Body of pancreas (tissue), 4 donors: ENCODE measurements at regions not wholly inside any gene's neighbourhood (a gene's known extent, or its start where the extent isn't known, plus 50 kb on each side); places are given as distances from the start of the nearest gene placed in this dataset.

Source experiments
- ATAC-seq: fragments of 150-250 bp; one replicate; pipeline ENCODE4 v1.9.1; 2016
- DNase-seq, 4 donors: peaks; one replicate each; pipeline ENCODE4 v3.0.0-alpha.2; 2019
- H3K27ac ChIP-seq, 4 donors: fragments of 200-600 bp; sonication (generic); 1 replicate in 3 of 4; 2 replicates in 1 of 4; pipeline versions ENCODE4 v1.5.1 to v1.6.1; 2016 to 2019; ENCODE audit warnings: mild to moderate bottlenecking in 1 of 4, mixed read lengths in 1 of 4, moderate library complexity in 1 of 4
- H3K27me3 ChIP-seq, 2 donors: fragments of 200-600 bp; sonication (generic); one replicate each; pipeline ENCODE4 v1.6.0; 2016; ENCODE audit warnings: mild to moderate bottlenecking in 1 of 2
- H3K36me3 ChIP-seq, 2 donors: fragments of 200-600 bp; sonication (generic); replicated peaks in 1 of 2; 2 replicates each; pipeline ENCODE4 v1.5.1; 2016; ENCODE audit warnings: low read depth in 2 of 2; ENCODE audit not compliant: insufficient read depth in 1 of 2
- H3K4me1 ChIP-seq: fragments of 200-600 bp; sonication (generic); one replicate; pipeline ENCODE4 v1.6.0; 2016
- H3K4me3 ChIP-seq, 2 donors: fragments of 200-600 bp; sonication (generic); 1 replicate in 1 of 2; 2 replicates in 1 of 2; pipeline ENCODE4 v1.5.1; 2016 to 2019
- H3K9me3 ChIP-seq, 3 donors: fragments of 200-600 bp; sonication (generic); 1 replicate in 2 of 3; 2 replicates in 1 of 3; pipeline ENCODE4 v1.5.1; 2016
- POLR2A ChIP-seq, 3 donors: fragments of 450-650 bp; IDR thresholded peaks; one replicate each; pipeline ENCODE4 v1.6.1; 2016; ENCODE audit warnings: antibody characterized with exemption in 3 of 3, mild to moderate bottlenecking in 2 of 3
- WGBS, 2 donors: methylation state at CpG; one replicate each; pipeline ENCODE4 v1.1.5; 2017; 5-methylcytosine and 5-hydroxymethylcytosine counted together
- intact Hi-C: fragments of 100-400 bp; cut with DNase I; formaldehyde crosslinking; loops from one replicate; pipeline ENCODE4 v1.15.1; 2023
- TF ChIP-seq, protein P1 (sequence below), 7 experiments: fragments of 450-650 bp in 4 of 7; fragments of 200-600 bp in 3 of 7; sonication (generic) in 3 of 7; IDR thresholded peaks; one replicate each; pipeline ENCODE4 v1.5.1; 2016 to 2019; ENCODE audit warnings: antibody characterized with exemption in 7 of 7

DNA sequence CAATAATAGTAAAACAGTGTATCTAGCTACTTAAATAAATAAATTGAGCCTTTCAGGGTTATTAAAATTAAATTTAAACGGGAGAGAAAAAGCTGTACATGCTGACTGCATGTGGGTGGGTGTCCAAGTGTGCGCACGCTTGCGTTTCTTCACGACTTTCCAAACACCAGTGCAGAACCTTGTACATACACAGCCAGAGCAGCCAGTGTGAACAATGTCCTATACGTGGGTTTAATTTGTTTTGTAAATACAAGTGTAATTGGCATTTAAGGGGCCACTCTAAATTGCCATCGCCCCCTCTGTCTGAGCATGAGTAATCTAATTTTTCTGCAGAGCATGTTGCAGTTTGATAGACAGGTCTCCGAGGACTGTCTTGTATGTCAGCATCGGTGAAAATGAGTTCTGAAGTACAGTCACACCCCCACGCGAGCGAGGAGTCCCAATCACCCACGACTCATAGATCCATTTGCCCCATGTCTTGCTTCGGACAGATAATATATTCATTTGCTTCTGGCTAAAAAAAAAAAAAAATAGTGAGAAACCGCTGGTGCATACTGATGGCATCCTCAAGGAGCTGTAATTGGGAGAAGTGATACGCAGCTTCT, 121.8 kb upstream of the ARRDC4 start:
- Histone ChIP-seq H3K27ac (no peak overlapping the region), H3K36me3 (no peaks in the 10 kb centered on the region), H3K27me3 (no peaks in the 10 kb centered on the region), H3K9me3 (peaks cover 0 to 6% (median 0%) of the 10 kb centered on the region in 3 donors), H3K4me1 (no peaks in the 10 kb centered on the region), H3K4me3 (no peak overlapping the region)
- intact Hi-C loops, result no loop called here
- TF ChIP-seq, protein P1, sequence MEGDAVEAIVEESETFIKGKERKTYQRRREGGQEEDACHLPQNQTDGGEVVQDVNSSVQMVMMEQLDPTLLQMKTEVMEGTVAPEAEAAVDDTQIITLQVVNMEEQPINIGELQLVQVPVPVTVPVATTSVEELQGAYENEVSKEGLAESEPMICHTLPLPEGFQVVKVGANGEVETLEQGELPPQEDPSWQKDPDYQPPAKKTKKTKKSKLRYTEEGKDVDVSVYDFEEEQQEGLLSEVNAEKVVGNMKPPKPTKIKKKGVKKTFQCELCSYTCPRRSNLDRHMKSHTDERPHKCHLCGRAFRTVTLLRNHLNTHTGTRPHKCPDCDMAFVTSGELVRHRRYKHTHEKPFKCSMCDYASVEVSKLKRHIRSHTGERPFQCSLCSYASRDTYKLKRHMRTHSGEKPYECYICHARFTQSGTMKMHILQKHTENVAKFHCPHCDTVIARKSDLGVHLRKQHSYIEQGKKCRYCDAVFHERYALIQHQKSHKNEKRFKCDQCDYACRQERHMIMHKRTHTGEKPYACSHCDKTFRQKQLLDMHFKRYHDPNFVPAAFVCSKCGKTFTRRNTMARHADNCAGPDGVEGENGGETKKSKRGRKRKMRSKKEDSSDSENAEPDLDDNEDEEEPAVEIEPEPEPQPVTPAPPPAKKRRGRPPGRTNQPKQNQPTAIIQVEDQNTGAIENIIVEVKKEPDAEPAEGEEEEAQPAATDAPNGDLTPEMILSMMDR (IDR thresholded peaks at IDR 0.05), result no peak
- no peak for TF ChIP-seq POLR2A (IDR thresholded peaks at IDR 0.05)
- ATAC-seq (no peak), DNase-seq (no peak)
- WGBS, 2 donors, result 59 to 73% methylated on average over 16 of the region's 16 CpGs

DNA sequence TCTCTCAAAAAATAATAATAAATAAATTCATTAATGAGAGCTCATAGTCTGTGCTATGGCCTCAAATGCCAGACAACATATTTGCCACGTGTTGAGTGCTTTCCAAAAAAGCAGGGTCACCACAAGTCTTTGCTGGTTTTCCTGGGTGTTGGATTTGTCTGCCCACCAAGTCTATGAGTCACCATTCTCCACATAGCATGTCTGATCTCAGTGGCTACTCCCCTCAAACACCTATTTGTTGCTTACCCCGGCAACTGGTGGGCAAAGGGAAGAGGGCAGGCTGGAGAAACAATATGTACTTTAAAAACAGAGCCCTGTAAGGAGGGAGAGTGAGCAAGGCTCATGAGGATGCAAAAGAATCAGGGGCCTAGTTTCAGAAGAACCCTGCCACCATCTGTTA, 120.0 kb upstream of the ARRDC4 start:
- Histone ChIP-seq H3K36me3 (no peaks in the 10 kb centered on the region), H3K4me3 (no peak overlapping the region), H3K9me3 (no peaks in the 10 kb centered on the region), H3K27ac (no peak overlapping the region), H3K4me1 (no peaks in the 10 kb centered on the region), H3K27me3 (no peaks in the 10 kb centered on the region)
- intact Hi-C loops, result no loop called here
- DNase-seq (no peak), ATAC-seq (no peak)
- WGBS, 2 donors, result 74 to 85% methylated on average over 2 of the region's 2 CpGs
- TF ChIP-seq, protein P1 (IDR thresholded peaks at IDR 0.05), result no peak
- TF ChIP-seq POLR2A (IDR thresholded peaks at IDR 0.05), result no peak

DNA sequence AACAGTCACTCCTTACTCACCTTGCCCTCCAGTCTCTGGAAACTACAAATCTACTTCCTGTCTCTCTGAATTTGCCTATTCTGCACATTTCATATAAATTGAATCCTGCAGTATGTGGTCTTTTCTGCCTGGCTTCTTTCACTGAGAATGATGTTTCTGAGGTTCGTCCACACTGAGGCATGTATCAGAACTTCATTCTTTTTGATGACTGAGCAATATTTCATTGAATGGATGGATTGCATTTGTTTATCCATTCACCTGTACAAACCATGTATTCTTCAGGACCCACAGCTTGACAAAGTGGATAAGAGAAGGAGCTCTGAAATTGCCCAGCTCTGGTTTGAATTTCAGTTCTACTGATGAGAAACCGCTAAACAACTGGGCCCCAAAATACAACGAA, 118.9 kb upstream of the ARRDC4 start:
- H3K9me3 ChIP-seq, result no peaks in the 10 kb centered on the region
- WGBS, 2 donors, result 81 to 82% methylated on average over 3 of the region's 3 CpGs
- no peaks in the 10 kb centered on the region for H3K4me1 ChIP-seq
- H3K4me3 ChIP-seq, result no peak overlapping the region
- H3K36me3 ChIP-seq, result no peaks in the 10 kb centered on the region
- no peak for ATAC-seq
- no peaks in the 10 kb centered on the region for H3K27me3 ChIP-seq
- DNase-seq, result no peak
- no peak overlapping the region for H3K27ac ChIP-seq
- intact Hi-C loops, result no loop called here
- TF ChIP-seq POLR2A (IDR thresholded peaks at IDR 0.05), result no peak
- TF ChIP-seq, protein P1 (IDR thresholded peaks at IDR 0.05), result no peak

DNA sequence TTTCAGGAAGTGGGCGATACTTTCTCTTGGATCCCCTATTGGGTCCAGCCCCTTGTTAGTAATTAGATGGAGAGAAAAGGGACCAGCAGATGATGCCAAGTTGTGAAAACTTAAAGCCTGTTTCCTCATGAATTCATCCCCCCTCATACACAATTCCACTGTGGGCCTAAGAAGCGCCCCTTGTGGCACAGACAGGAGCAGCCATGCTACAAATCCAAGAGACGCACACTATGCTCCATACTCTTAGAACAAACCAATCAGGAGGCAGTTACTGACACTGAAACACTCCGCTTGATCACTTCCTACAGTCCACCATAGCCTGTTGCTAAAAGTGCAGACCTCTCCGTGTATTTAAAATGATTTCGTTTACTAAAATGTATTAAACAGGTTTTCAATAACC, 111.3 kb upstream of the ARRDC4 start:
- H3K4me3 ChIP-seq, result no peak overlapping the region
- intact Hi-C loops, result no loop called here
- H3K9me3 ChIP-seq, result no peaks in the 10 kb centered on the region
- no peaks in the 10 kb centered on the region for H3K36me3 ChIP-seq
- TF ChIP-seq POLR2A (IDR thresholded peaks at IDR 0.05), result no peak
- TF ChIP-seq, protein P1 (IDR thresholded peaks at IDR 0.05), result no peak
- 65 to 75% methylated on average over 6 of the region's 6 CpGs for WGBS, 2 donors
- no peak overlapping the region for H3K27ac ChIP-seq
- DNase-seq, result no peak
- H3K4me1 ChIP-seq, result no peaks in the 10 kb centered on the region
- no peak for ATAC-seq
- H3K27me3 ChIP-seq, result no peaks in the 10 kb centered on the region

DNA sequence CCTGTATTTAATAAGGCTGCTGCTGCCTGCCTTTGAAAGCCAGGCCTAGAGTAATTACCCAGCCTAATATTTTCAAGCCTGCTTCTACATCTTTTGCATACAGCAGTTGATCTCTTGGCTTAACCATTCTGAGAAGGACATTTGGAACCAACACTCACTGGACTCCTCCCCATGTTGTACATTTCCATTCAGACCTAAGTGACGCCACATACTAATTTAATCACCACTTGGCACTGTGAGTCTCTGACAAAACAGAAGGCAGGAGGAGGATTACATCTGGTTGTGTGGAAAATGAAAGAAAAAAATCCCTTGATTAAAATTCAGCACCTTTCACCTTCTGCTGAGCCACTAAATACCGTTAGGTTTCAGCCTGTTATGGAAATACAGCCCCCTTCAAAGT, 102.2 kb upstream of the ARRDC4 start:
- intact Hi-C loops, result no loop called here
- Histone ChIP-seq H3K4me1 (no peaks in the 10 kb centered on the region), H3K9me3 (no peaks in the 10 kb centered on the region), H3K27me3 (no peaks in the 10 kb centered on the region), H3K27ac (no peak overlapping the region), H3K4me3 (no peak overlapping the region), H3K36me3 (no peaks in the 10 kb centered on the region)
- DNase-seq, result no peak
- no peak for ATAC-seq
- no peak for TF ChIP-seq POLR2A (IDR thresholded peaks at IDR 0.05)
- TF ChIP-seq, protein P1 (IDR thresholded peaks at IDR 0.05), result no peak
- WGBS, 2 donors, result 73 to 75% methylated on average over 2 of the region's 2 CpGs
